OCI-LY7 (cell line): ENCODE measurements at regions not wholly inside any gene's neighbourhood (a gene's known extent, or its start where the extent isn't known, plus 50 kb on each side); places are given as distances from the start of the nearest gene placed in this dataset.

Source experiments
- BruUV-seq: library from RNA; stranded (reverse); fragments of 400-500 nt; replicated peaks from 2 replicates; lab custom pipeline; 2021; lab: Mats Ljungman, UMichigan
- CTCF ChIA-PET: fragments of 300-600 bp; sonication (Branson Sonifier 250); formaldehyde crosslinking; loops from one replicate; lab custom pipeline; 2022; ENCODE audit warnings: antibody characterized with exemption; ENCODE audit not compliant: unreplicated experiment; lab: Charles Lee
- POLR2A ChIA-PET: fragments of 300-600 bp; sonication (Branson Sonifier 250); formaldehyde crosslinking; loops from one replicate; lab custom pipeline; 2022; ENCODE audit warnings: antibody characterized with exemption; lab: Charles Lee
- DNase-seq: peaks from one replicate; pipeline ENCODE4 v3.0.0-alpha.2; 2015; ENCODE audit warnings: low spot score
- H2AFZ ChIP-seq: fragments of 200-600 bp; sonication (generic), shearing (Covaris generic); 2 replicates; pipeline ENCODE4 v1.6.1; 2014; ENCODE audit warnings: mild to moderate bottlenecking, antibody characterized with exemption, low read length, moderate library complexity
- H3K27ac ChIP-seq: fragments of 200-600 bp; sonication (generic); 2 replicates; pipeline ENCODE4 v1.5.1; 2014; ENCODE audit warnings: mixed run types, low read depth, mild to moderate bottlenecking, moderate library complexity, low read length, inconsistent platforms; ENCODE audit not compliant: poor library complexity, severe bottlenecking
- H3K36me3 ChIP-seq: fragments of 200-600 bp; sonication (generic); 2 replicates; pipeline ENCODE4 v1.6.1; 2014; ENCODE audit warnings: mild to moderate bottlenecking, antibody characterized with exemption, low read length, moderate library complexity, mixed read lengths; ENCODE audit not compliant: insufficient read depth
- H3K4me1 ChIP-seq: fragments of 200-600 bp; sonication (generic); 2 replicates; pipeline ENCODE4 v1.5.1; 2014; ENCODE audit warnings: mild to moderate bottlenecking, low read length; ENCODE audit not compliant: insufficient read depth, poor library complexity, severe bottlenecking
- H3K4me2 ChIP-seq: fragments of 200-600 bp; sonication (generic); 2 replicates; pipeline ENCODE4 v1.6.1; 2014; ENCODE audit warnings: mild to moderate bottlenecking, low read length
- H3K4me3 ChIP-seq: fragments of 200-600 bp; sonication (generic); 2 replicates; pipeline ENCODE4 v1.5.1; 2014; ENCODE audit warnings: mild to moderate bottlenecking, low read depth, low read length; ENCODE audit not compliant: poor library complexity, severe bottlenecking
- H3K79me2 ChIP-seq: fragments of 200-600 bp; sonication (generic); 2 replicates; pipeline ENCODE4 v1.6.1; 2016; ENCODE audit warnings: low read depth, mild to moderate bottlenecking, low read length, moderate library complexity, mixed read lengths; ENCODE audit not compliant: insufficient read depth
- H3K9me2 ChIP-seq: fragments of 200-600 bp; sonication (generic); 2 replicates; pipeline ENCODE4 v1.6.1; 2016; ENCODE audit warnings: mild to moderate bottlenecking, low read length, mixed read lengths; ENCODE audit not compliant: insufficient read depth
- H3K9me3 ChIP-seq: fragments of 200-600 bp; sonication (generic); 2 replicates; pipeline ENCODE4 v1.6.1; 2014; ENCODE audit warnings: mild to moderate bottlenecking, mixed run types, low read length, mixed read lengths
- H4K20me1 ChIP-seq: fragments of 200-600 bp; sonication (generic); 2 replicates; pipeline ENCODE4 v1.6.1; 2014; ENCODE audit warnings: mild to moderate bottlenecking, antibody characterized with exemption, low read length, moderate library complexity, mixed read lengths; ENCODE audit not compliant: insufficient read depth
- EZH2phosphoT487 ChIP-seq: fragments of 200-600 bp; sonication (generic); IDR thresholded peaks from 2 replicates; pipeline ENCODE4 v1.6.1; 2018; ENCODE audit warnings: low read depth, borderline replicate concordance, mild to moderate bottlenecking, mixed run types, antibody characterized with exemption, low read length, moderate library complexity, mixed read lengths
- intact Hi-C: fragments of 100-400 bp; cut with micrococcal nuclease; formaldehyde crosslinking; loops from one replicate; pipeline ENCODE4 v1.10.0; 2022; ENCODE audit not compliant: unreplicated experiment
- TF ChIP-seq, protein P1 (sequence below): fragments of 200-600 bp; sonication (generic); conservative IDR thresholded peaks from 2 replicates; pipeline ENCODE4 v1.5.1; 2014; ENCODE audit warnings: mild to moderate bottlenecking, antibody characterized with exemption, low read length, moderate library complexity, mixed read lengths

DNA sequence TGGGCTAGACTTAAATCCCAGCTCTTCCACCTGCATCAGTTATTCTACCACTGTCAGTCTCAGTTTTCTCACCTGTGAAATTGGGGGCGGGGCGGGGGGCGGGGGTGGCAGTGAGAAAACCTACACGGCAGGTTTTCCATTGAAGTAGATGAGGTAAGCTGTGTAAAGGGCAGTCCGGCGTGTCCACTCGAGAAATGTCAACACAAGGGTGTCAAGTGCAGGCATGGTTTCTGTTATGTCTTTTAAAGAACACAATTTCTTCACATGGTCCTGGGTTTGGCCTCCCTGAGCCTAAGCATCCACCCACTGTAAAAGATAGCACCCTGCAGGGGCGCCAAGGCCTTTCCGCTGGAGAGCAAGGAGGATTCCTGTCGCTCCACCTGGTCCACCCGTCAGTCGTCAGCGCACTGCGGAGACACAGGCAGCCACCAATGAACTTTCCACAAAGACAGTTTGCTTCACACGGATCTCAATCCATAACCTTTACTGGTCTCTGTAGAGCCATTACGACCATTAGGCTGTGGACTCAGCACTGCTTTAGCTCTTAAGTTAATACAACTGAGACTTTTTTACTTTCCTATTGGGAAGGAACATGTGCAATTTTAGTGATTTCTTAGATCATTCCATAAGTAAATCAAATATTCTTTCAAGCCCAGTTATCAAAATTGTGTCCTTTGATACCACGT lies 99.5 kb upstream of the FOXB1 start:
- Histone ChIP-seq H3K4me3 (no peak overlapping the region), H3K4me2 (no peak overlapping the region), H3K79me2 (no peaks in the 10 kb centered on the region), H3K4me1 (no peaks in the 10 kb centered on the region), H4K20me1 (no peaks in the 10 kb centered on the region), H3K27ac (no peak overlapping the region), H3K9me3 (no peaks in the 10 kb centered on the region), H3K36me3 (no peaks in the 10 kb centered on the region), H3K9me2 (no peaks in the 10 kb centered on the region), H2AFZ (no peak overlapping the region)
- intact Hi-C loops = no loop called here
- TF ChIP-seq, protein P1, sequence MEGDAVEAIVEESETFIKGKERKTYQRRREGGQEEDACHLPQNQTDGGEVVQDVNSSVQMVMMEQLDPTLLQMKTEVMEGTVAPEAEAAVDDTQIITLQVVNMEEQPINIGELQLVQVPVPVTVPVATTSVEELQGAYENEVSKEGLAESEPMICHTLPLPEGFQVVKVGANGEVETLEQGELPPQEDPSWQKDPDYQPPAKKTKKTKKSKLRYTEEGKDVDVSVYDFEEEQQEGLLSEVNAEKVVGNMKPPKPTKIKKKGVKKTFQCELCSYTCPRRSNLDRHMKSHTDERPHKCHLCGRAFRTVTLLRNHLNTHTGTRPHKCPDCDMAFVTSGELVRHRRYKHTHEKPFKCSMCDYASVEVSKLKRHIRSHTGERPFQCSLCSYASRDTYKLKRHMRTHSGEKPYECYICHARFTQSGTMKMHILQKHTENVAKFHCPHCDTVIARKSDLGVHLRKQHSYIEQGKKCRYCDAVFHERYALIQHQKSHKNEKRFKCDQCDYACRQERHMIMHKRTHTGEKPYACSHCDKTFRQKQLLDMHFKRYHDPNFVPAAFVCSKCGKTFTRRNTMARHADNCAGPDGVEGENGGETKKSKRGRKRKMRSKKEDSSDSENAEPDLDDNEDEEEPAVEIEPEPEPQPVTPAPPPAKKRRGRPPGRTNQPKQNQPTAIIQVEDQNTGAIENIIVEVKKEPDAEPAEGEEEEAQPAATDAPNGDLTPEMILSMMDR = no peak
- no peak for TF ChIP-seq EZH2phosphoT487
- no TSS peak for BruUV-seq
- ChIA-PET CTCF (no interaction called here), POLR2A (no interaction called here)
- DNase-seq = no peak

GRCh38 chr15:59896663-59897074 lies 107.4 kb upstream of the FOXB1 start:
- no peak for TF ChIP-seq EZH2phosphoT487
- TF ChIP-seq, protein P1 = no peak
- no peaks in the 10 kb centered on the region for H3K4me1 ChIP-seq
- ChIA-PET CTCF (no interaction called here), POLR2A (interaction anchor here (0.6 kb wide), 1 partner anchor 153 kb away, joined by 4 read pairs; no protein-coding TSS in a partner anchor)
- DNase-seq = no peak
- H3K79me2 ChIP-seq = no peaks in the 10 kb centered on the region
- no peaks in the 10 kb centered on the region for H3K9me3 ChIP-seq
- H3K9me2 ChIP-seq = no peaks in the 10 kb centered on the region
- BruUV-seq = no TSS peak
- H3K27ac ChIP-seq = no peak overlapping the region
- H4K20me1 ChIP-seq = no peaks in the 10 kb centered on the region
- intact Hi-C loops = no loop called here
- no peak overlapping the region for H2AFZ ChIP-seq
- H3K4me3 ChIP-seq = no peak overlapping the region
- H3K36me3 ChIP-seq = no peaks in the 10 kb centered on the region
- no peak overlapping the region for H3K4me2 ChIP-seq

DNA sequence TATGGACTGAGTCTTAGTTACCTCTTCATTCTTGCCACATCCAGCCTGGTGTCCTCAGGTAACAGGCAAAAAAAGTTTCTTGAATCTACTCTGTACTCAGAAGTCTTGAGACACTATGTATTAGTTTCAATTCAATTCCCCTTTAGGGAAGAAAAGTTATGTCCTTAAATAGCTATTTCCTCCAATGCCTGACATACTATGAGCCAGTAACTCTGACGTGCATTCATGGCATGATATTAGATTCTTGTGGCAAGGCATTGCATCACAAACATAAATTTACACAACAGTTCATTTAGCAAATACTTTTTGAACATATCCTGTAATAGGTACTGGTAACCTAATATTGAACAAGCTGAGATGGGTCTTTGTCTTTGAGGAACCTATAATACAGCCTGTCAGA lies 109.3 kb upstream of the FOXB1 start:
- Histone ChIP-seq H3K4me1 (no peaks in the 10 kb centered on the region), H3K9me3 (no peaks in the 10 kb centered on the region), H3K4me3 (no peak overlapping the region), H3K4me2 (no peak overlapping the region), H3K36me3 (no peaks in the 10 kb centered on the region), H3K9me2 (no peaks in the 10 kb centered on the region), H4K20me1 (no peaks in the 10 kb centered on the region), H3K79me2 (no peaks in the 10 kb centered on the region), H2AFZ (no peak overlapping the region), H3K27ac (no peak overlapping the region)
- TF ChIP-seq EZH2phosphoT487 = no peak
- TF ChIP-seq, protein P1 = no peak
- POLR2A ChIA-PET = no interaction called here
- BruUV-seq = no TSS peak
- intact Hi-C loops = no loop called here
- CTCF ChIA-PET = no interaction called here
- DNase-seq = no peak
